AG09309 (cell line): ENCODE measurements at regions not wholly inside any gene's neighbourhood (a gene's known extent, or its start where the extent isn't known, plus 50 kb on each side); places are given as distances from the start of the nearest gene placed in this dataset.

ENCODE experiments used
- DNase-seq: peaks from one replicate; pipeline ENCODE4 v3.0.0-alpha.2; 2010; ENCODE audit warnings: low read depth
- H3K4me3 ChIP-seq: 2 replicates; pipeline ENCODE4 v1.5.1; 2011; ENCODE audit warnings: mild to moderate bottlenecking, low read depth, low read length, moderate library complexity; ENCODE audit not compliant: control insufficient read depth
- CTCF ChIP-seq: IDR thresholded peaks from 2 replicates; pipeline ENCODE4 v1.5.1; 2011; ENCODE audit warnings: mild to moderate bottlenecking, low read depth, low read length, inconsistent platforms; ENCODE audit not compliant: insufficient read depth, control insufficient read depth; ENCODE audit errors: missing control alignments

- no peak for TF ChIP-seq CTCF
- no peak for DNase-seq
- H3K4me3 ChIP-seq = no peak overlapping the region
Measured at GRCh38 chr12:108390495-108391203, 51.5 kb upstream of the CMKLR1 start.

- no peak for DNase-seq
- TF ChIP-seq CTCF = no peak
- H3K4me3 ChIP-seq = no peak overlapping the region
Measured at GRCh38 chr12:108389544-108389943, 50.4 kb upstream of the CMKLR1 start.
